Vagina (tissue), 2 donors: ENCODE measurements at regions not wholly inside any gene's neighbourhood (a gene's known extent, or its start where the extent isn't known, plus 50 kb on each side); places are given as distances from the start of the nearest gene placed in this dataset.
"Not testable (repeated sequence)": the region's sequence is repeated elsewhere in the genome, so short reads cannot be mapped to it uniquely, and the experiment has no call there.

ENCODE experiments used
- DNase-seq, 2 donors: peaks; one replicate each; pipeline ENCODE4 v3.0.0-alpha.2; 2017; ENCODE audit errors: extremely low spot score in 2 of 2
- H3K27ac ChIP-seq: fragments of 200-600 bp; sonication (generic); one replicate; pipeline ENCODE4 v1.5.1; 2019
- H3K27me3 ChIP-seq: fragments of 200-600 bp; sonication (generic); one replicate; pipeline ENCODE4 v1.5.1; 2019
- H3K36me3 ChIP-seq, 2 donors: fragments of 200-600 bp; sonication (generic); one replicate each; pipeline ENCODE4 v1.5.1; 2017 to 2019
- H3K4me1 ChIP-seq: fragments of 200-600 bp; sonication (generic); one replicate; pipeline ENCODE4 v1.5.1; 2019
- H3K4me3 ChIP-seq, 2 donors: fragments of 200-600 bp; sonication (generic); 1 replicate in 1 of 2; 2 replicates in 1 of 2; pipeline ENCODE4 v1.5.1; 2016 to 2019
- H3K9me3 ChIP-seq: fragments of 200-600 bp; sonication (generic); one replicate; pipeline ENCODE4 v1.5.1; 2019
- POLR2A ChIP-seq, 2 donors: fragments of 450-650 bp; IDR thresholded peaks; one replicate each; pipeline ENCODE4 v1.6.1; 2017; ENCODE audit warnings: antibody characterized with exemption in 2 of 2, mild to moderate bottlenecking in 2 of 2, moderate library complexity in 2 of 2
- POLR2AphosphoS5 ChIP-seq, 2 donors: sonication (generic); formaldehyde crosslinking; IDR thresholded peaks; one replicate each; pipeline ENCODE4 v1.9.0; 2017; ENCODE audit warnings: antibody characterized with exemption in 2 of 2, mild to moderate bottlenecking in 2 of 2, low read depth in 1 of 2; ENCODE audit not compliant: insufficient read depth in 1 of 2
- intact Hi-C: fragments of 100-400 bp; cut with DNase I; formaldehyde crosslinking; loops from one replicate; pipeline ENCODE4 v1.15.1; 2023
- TF ChIP-seq, protein P1 (sequence below), 3 experiments: fragments of 450-650 bp in 2 of 3; fragments of 200-600 bp in 1 of 3; sonication (generic) in 1 of 3; IDR thresholded peaks; one replicate each; pipeline ENCODE4 v1.5.1; 2017 to 2019; ENCODE audit warnings: antibody characterized with exemption in 3 of 3, mild to moderate bottlenecking in 2 of 3, moderate library complexity in 2 of 3

DNA sequence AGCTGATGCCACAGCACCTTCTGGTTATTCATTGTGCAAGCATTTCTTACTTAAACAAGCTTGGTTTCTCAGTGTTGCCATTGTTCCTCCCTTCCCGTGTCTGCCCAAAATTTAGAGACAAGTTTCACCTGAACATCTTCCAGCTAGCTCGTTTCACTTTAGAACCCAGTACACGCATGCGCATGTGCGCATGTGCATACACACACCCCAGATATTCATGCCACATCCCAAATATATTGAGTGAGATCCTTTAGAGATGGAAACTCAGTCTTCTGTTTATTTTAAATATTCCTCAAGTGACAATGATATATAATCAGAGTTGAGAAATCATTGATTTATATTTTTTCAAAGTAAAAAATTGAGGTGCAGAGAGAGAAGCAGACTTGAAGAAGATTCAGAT is 147.6 kb downstream of the PLK2 start:
- no peak for DNase-seq
- no peaks in the 10 kb centered on the region for H3K4me1 ChIP-seq
- H3K36me3 ChIP-seq, result no peaks in the 10 kb centered on the region
- no peak overlapping the region for H3K4me3 ChIP-seq
- no peaks in the 10 kb centered on the region for H3K27me3 ChIP-seq
- intact Hi-C loops, result no loop called here
- H3K27ac ChIP-seq, result no peak overlapping the region
- H3K9me3 ChIP-seq, result no peaks in the 10 kb centered on the region
- no peak for TF ChIP-seq POLR2AphosphoS5 (IDR thresholded peaks at IDR 0.05; ENCODE audit: insufficient read depth in 1 of 2, low read depth in 1 of 2)
- TF ChIP-seq POLR2A (IDR thresholded peaks at IDR 0.05), result no peak
- TF ChIP-seq, protein P1, sequence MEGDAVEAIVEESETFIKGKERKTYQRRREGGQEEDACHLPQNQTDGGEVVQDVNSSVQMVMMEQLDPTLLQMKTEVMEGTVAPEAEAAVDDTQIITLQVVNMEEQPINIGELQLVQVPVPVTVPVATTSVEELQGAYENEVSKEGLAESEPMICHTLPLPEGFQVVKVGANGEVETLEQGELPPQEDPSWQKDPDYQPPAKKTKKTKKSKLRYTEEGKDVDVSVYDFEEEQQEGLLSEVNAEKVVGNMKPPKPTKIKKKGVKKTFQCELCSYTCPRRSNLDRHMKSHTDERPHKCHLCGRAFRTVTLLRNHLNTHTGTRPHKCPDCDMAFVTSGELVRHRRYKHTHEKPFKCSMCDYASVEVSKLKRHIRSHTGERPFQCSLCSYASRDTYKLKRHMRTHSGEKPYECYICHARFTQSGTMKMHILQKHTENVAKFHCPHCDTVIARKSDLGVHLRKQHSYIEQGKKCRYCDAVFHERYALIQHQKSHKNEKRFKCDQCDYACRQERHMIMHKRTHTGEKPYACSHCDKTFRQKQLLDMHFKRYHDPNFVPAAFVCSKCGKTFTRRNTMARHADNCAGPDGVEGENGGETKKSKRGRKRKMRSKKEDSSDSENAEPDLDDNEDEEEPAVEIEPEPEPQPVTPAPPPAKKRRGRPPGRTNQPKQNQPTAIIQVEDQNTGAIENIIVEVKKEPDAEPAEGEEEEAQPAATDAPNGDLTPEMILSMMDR (IDR thresholded peaks at IDR 0.05), result no peak

DNA sequence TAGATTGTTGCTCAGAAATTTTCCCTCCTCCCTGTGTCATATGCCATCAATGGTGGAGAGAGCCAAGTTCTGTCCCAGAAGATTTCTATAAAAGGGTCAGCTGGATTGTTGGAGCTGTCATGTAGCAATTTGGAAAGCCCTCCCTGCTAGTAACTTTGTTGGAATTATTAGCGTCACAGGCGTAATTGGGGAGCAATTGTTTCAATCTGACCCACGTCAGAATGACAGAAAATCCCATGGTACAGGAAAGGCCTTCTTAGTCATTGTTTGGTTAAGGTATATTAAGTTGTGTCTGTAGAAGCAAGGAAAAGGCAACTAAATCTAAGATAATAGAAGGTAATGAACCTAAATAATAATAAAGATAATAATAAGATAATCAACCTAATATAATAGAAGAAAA is 148.4 kb downstream of the PLK2 start:
- Histone ChIP-seq H3K9me3 (no peaks in the 10 kb centered on the region), H3K27ac (no peak overlapping the region), H3K4me1 (no peaks in the 10 kb centered on the region), H3K36me3 (no peaks in the 10 kb centered on the region), H3K27me3 (no peaks in the 10 kb centered on the region), H3K4me3 (no peak overlapping the region)
- no peak for TF ChIP-seq POLR2AphosphoS5 (IDR thresholded peaks at IDR 0.05; ENCODE audit: insufficient read depth in 1 of 2, low read depth in 1 of 2)
- TF ChIP-seq POLR2A (IDR thresholded peaks at IDR 0.05), result no peak
- TF ChIP-seq, protein P1 (IDR thresholded peaks at IDR 0.05), result no peak
- intact Hi-C loops, result no loop called here
- DNase-seq, result no peak

DNA sequence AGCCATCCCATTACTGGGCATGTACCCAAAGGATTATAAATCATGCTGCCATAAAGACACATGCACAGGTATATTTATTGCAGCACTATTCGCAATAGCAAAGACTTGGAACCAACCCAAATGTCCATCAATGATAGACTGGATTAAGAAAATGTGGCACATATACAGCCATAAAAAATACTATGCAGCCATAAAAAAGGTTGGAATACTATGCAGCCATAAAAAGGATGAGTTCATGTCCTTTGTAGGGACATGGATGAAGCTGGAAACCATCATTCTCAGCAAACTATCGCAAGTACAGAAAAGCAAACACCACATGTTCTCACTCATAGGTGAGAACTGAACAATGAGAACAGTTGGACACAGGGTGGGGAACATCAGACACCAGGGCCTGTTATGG is 151.5 kb downstream of the PLK2 start:
- intact Hi-C loops, H3K9me3 ChIP-seq, H3K27me3 ChIP-seq, H3K4me1 ChIP-seq, H3K36me3 ChIP-seq, H3K4me3 ChIP-seq, DNase-seq, H3K27ac ChIP-seq: not testable (repeated sequence)

DNA sequence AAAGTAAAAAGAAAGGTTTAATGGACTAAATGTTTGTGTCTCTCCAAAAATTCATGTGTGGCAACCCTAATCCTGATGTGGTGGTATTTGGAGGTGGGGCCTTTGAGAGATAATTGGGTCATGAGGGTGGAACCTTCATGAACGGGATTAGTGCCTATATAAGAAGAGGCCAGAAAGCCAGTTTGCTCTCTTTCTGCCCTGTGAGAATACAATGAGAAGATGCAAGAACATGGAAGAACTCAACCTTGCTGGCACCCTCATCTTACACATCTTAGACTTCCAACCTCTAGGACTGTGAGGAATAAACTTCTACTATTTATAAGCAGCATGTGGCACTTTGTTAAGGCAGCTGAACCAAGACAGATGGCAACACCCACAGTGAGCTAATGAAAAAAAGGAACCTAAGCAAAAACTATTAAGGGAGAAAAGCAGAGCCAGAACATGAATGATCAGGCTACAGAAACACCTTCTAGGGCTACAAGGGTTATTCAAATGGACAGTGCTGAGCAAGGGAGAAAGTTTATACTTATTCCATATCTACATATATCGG is 159.5 kb downstream of the PLK2 start:
- no peak for DNase-seq
- no peaks in the 10 kb centered on the region for H3K4me1 ChIP-seq
- no peaks in the 10 kb centered on the region for H3K9me3 ChIP-seq
- H3K4me3 ChIP-seq, result no peak overlapping the region
- no peak overlapping the region for H3K27ac ChIP-seq
- intact Hi-C loops, result no loop called here
- H3K36me3 ChIP-seq, result no peaks in the 10 kb centered on the region
- H3K27me3 ChIP-seq, result no peaks in the 10 kb centered on the region
- TF ChIP-seq, protein P1 (IDR thresholded peaks at IDR 0.05), result no peak
- TF ChIP-seq POLR2AphosphoS5 (IDR thresholded peaks at IDR 0.05; ENCODE audit: insufficient read depth in 1 of 2, low read depth in 1 of 2), result no peak
- no peak for TF ChIP-seq POLR2A (IDR thresholded peaks at IDR 0.05)

DNA sequence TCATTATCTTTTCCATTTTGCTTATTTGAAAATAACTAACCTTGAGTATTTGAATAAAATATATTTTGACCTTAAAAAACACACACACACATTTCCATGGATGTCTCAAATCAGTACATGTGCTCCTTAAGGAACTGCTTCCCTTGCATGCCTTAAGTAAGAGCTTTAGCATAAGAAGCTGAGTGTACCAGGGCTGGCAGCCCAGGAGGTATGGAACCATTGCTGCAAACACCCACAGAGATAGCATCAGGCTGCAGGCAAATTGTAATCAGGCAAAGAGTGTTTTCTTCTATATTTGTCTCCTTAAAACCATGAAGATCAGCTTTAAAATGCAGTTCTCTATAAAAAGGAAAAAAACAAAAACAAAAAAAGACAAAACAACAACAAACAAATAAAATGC is 160.6 kb downstream of the PLK2 start:
- intact Hi-C loops, result no loop called here
- no peaks in the 10 kb centered on the region for H3K9me3 ChIP-seq
- H3K27me3 ChIP-seq, result no peaks in the 10 kb centered on the region
- no peaks in the 10 kb centered on the region for H3K36me3 ChIP-seq
- H3K27ac ChIP-seq, result no peak overlapping the region
- no peak overlapping the region for H3K4me3 ChIP-seq
- no peak for DNase-seq
- TF ChIP-seq POLR2A (IDR thresholded peaks at IDR 0.05) (no peak), POLR2AphosphoS5 (IDR thresholded peaks at IDR 0.05; ENCODE audit: insufficient read depth in 1 of 2, low read depth in 1 of 2) (no peak)
- TF ChIP-seq, protein P1 (IDR thresholded peaks at IDR 0.05), result no peak
- no peaks in the 10 kb centered on the region for H3K4me1 ChIP-seq
